ENCODE measurements at regions not wholly inside any gene's neighbourhood (a gene's known extent, or its start where the extent isn't known, plus 50 kb on each side); places are given as distances from the start of the nearest gene placed in this dataset.
"Not testable (repeated sequence)": the region's sequence is repeated elsewhere in the genome, so short reads cannot be mapped to it uniquely, and the experiment has no call there.

DNA sequence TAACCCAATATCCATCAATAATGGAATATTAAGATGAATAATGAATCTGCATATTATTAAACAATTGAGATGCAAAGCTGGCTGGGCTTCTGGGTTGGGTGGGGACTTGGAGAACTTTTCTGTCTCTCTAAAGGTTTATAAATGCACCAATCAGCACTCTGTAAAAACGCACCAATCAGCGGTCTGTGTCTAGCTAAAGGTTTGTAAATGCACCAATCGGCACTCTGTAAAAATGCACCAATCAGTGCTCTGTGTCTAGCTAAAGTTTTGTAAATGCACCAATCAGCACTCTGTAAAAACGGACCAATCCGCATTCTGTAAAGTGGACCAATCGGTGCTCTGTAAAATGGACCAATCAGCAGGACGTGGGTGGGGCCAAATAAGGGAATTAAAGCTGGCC lies 1296.3 kb upstream of the PCDH20 start:
- H3K9me3 ChIP-seq (ENCODE audit: control insufficient read depth, insufficient read depth, low read length); H3K27ac ChIP-seq (ENCODE audit: low read length); H3K4me3 ChIP-seq (ENCODE audit: low read length); DNase-seq (ENCODE audit: low read depth, low spot score); H3K36me3 ChIP-seq (ENCODE audit: control insufficient read depth, insufficient read depth, low read length); H3K4me1 ChIP-seq (ENCODE audit: control insufficient read depth, insufficient read depth, low read length); H3K27me3 ChIP-seq (ENCODE audit: control insufficient read depth, insufficient read depth, low read length): not testable (repeated sequence)
- no CpG with 5 or more reads among the region's 7 CpGs for WGBS (ENCODE audit: insufficient coverage, insufficient read length)

DNA sequence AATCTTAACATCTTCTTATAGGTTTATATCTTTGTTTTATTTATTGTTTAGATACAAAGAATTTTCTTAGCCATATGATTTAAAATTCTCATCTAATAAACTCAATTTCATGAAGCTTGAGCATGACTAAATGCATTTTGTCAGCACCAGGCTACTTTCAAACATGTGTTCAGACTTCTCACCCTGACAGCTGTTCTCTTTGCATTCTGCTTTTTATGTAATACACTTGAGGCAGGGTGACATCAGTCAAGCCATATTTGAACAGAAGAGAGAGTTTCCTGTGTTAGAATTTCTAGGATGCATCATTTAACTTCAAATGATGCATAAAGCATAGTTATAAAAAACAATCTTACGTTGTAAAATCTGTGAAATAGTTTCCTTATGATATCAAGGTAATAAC lies 1295.1 kb upstream of the PCDH20 start:
- Histone ChIP-seq H3K4me3 (ENCODE audit: low read length) (no peak overlapping the region), H3K36me3 (ENCODE audit: control insufficient read depth, insufficient read depth, low read length) (no peaks in the 10 kb centered on the region), H3K9me3 (ENCODE audit: control insufficient read depth, insufficient read depth, low read length) (no peaks in the 10 kb centered on the region), H3K27me3 (ENCODE audit: control insufficient read depth, insufficient read depth, low read length) (no peaks in the 10 kb centered on the region), H3K4me1 (ENCODE audit: control insufficient read depth, insufficient read depth, low read length) (no peaks in the 10 kb centered on the region), H3K27ac (ENCODE audit: low read length) (no peak overlapping the region)
- no CpG with 5 or more reads among the region's 1 CpG for WGBS (ENCODE audit: insufficient coverage, insufficient read length)
- DNase-seq (ENCODE audit: low read depth, low spot score), result no peak

DNA sequence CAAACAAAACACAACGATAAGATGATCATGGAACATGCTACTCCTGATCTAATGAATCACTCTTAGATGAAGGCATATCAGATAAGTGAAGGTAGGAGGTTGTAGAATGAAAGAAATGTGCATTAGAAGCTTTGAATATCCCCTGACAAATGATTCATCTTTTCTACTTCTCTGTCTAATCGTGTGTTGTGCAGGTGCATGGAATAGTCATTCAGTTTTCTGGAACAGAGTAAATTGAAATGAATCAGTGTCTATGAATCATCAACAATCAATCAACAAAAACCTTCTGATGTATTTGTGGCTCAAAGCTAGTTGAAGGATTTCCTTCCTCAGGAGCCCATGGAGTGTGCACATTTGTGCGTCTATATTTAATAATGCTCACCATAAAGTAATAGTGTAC lies 1290.4 kb upstream of the PCDH20 start:
- Histone ChIP-seq H3K4me3 (ENCODE audit: low read length) (no peak overlapping the region), H3K9me3 (ENCODE audit: control insufficient read depth, insufficient read depth, low read length) (no peaks in the 10 kb centered on the region), H3K27ac (ENCODE audit: low read length) (no peak overlapping the region), H3K4me1 (ENCODE audit: control insufficient read depth, insufficient read depth, low read length) (no peaks in the 10 kb centered on the region), H3K36me3 (ENCODE audit: control insufficient read depth, insufficient read depth, low read length) (no peaks in the 10 kb centered on the region), H3K27me3 (ENCODE audit: control insufficient read depth, insufficient read depth, low read length) (no peaks in the 10 kb centered on the region)
- DNase-seq (ENCODE audit: low read depth, low spot score), result no peak
- WGBS (ENCODE audit: insufficient coverage, insufficient read length), result no CpG with 5 or more reads among the region's 3 CpGs

DNA sequence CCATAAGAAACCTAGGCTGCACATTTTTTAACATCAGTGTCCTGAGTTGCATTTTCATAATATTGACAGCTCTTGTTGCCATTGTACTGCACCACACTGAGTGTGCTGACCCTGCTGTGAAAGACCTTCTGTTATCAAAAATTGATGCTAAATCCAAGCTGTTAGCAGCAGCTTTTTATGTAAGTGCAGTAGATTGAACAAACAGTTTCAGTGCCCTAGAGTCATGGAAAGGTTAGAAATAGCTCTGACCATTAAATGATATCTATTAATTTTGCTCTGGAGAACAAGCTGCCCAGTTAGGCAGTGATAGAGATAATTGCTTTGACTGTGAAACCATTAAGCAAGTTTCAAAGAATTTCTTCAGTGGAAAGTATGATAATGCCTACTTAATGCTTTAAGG lies 1289.2 kb upstream of the PCDH20 start:
- no peaks in the 10 kb centered on the region for H3K9me3 ChIP-seq (ENCODE audit: control insufficient read depth, insufficient read depth, low read length)
- H3K27me3 ChIP-seq (ENCODE audit: control insufficient read depth, insufficient read depth, low read length), result no peaks in the 10 kb centered on the region
- DNase-seq (ENCODE audit: low read depth, low spot score), result no peak
- no peak overlapping the region for H3K27ac ChIP-seq (ENCODE audit: low read length)
- H3K4me1 ChIP-seq (ENCODE audit: control insufficient read depth, insufficient read depth, low read length), result no peaks in the 10 kb centered on the region
- H3K36me3 ChIP-seq (ENCODE audit: control insufficient read depth, insufficient read depth, low read length), result no peaks in the 10 kb centered on the region
- H3K4me3 ChIP-seq (ENCODE audit: low read length), result no peak overlapping the region

DNA sequence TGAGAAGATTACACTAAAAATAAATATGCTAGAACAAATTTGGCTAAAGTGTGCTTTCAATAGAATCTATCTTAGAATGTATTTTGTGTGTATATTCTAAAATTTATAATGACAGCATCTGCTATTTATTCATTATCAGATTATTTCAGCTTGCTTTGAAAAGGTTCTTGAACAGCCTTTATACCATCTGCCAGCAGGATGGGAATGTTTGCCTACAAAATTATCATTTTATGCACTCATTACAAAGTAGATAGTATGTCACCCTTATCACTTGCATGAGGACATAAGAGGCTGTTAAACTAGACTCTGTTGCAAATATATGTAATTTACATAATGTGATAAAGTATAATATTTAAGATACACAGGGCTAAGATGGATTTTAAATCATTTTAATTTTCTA lies 1286.9 kb upstream of the PCDH20 start:
- Histone ChIP-seq H3K27ac (ENCODE audit: low read length) (no peak overlapping the region), H3K4me3 (ENCODE audit: low read length) (no peak overlapping the region), H3K9me3 (ENCODE audit: control insufficient read depth, insufficient read depth, low read length) (no peaks in the 10 kb centered on the region), H3K36me3 (ENCODE audit: control insufficient read depth, insufficient read depth, low read length) (no peaks in the 10 kb centered on the region), H3K27me3 (ENCODE audit: control insufficient read depth, insufficient read depth, low read length) (no peaks in the 10 kb centered on the region), H3K4me1 (ENCODE audit: control insufficient read depth, insufficient read depth, low read length) (no peaks in the 10 kb centered on the region)
- DNase-seq (ENCODE audit: low read depth, low spot score), result no peak

DNA sequence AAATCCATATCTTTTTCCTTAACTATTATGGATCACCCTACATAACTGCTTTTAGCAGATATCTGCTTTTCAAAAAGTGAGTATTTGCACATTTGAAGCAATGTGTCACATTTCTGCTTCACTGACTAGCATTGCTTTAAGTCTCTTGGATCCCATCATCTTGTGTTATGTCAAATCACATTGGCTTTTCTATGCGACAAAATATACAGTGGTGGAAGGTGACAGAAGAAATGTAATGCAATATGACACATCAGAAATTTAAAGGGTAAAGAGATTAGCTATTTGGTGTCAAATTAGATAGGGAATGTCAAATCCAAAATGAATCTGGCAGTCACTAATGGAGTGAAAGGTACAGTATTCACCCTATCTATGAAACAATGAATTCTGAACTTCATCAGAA lies 1282.1 kb upstream of the PCDH20 start:
- no peak overlapping the region for H3K27ac ChIP-seq (ENCODE audit: low read length)
- no peaks in the 10 kb centered on the region for H3K27me3 ChIP-seq (ENCODE audit: control insufficient read depth, insufficient read depth, low read length)
- H3K36me3 ChIP-seq (ENCODE audit: control insufficient read depth, insufficient read depth, low read length), result no peaks in the 10 kb centered on the region
- H3K4me1 ChIP-seq (ENCODE audit: control insufficient read depth, insufficient read depth, low read length), result no peaks in the 10 kb centered on the region
- WGBS (ENCODE audit: insufficient coverage, insufficient read length), result no CpG with 5 or more reads among the region's 1 CpG
- no peak overlapping the region for H3K4me3 ChIP-seq (ENCODE audit: low read length)
- no peak for DNase-seq (ENCODE audit: low read depth, low spot score)
- H3K9me3 ChIP-seq (ENCODE audit: control insufficient read depth, insufficient read depth, low read length), result no peaks in the 10 kb centered on the region

DNA sequence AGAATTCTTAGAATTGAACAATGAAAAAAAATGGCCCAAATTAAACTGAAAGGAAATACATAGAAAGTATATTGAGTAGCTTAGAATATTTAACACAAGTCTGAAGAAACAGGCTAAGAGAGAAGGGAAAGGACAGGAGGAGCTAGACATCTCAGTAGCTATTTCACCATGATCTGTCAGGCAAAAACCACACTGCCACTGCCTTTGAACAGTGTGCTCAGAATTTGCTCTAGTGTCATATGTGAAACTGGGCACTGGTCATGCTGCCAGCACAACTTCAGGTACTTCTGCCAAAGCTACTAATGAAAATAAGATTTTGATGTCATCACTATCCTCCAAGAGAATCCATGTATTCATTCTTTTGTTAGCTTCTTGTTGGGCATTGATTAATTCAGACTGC lies 1280.8 kb upstream of the PCDH20 start:
- H3K27ac ChIP-seq (ENCODE audit: low read length), result no peak overlapping the region
- H3K4me1 ChIP-seq (ENCODE audit: control insufficient read depth, insufficient read depth, low read length), result no peaks in the 10 kb centered on the region
- no peaks in the 10 kb centered on the region for H3K27me3 ChIP-seq (ENCODE audit: control insufficient read depth, insufficient read depth, low read length)

DNA sequence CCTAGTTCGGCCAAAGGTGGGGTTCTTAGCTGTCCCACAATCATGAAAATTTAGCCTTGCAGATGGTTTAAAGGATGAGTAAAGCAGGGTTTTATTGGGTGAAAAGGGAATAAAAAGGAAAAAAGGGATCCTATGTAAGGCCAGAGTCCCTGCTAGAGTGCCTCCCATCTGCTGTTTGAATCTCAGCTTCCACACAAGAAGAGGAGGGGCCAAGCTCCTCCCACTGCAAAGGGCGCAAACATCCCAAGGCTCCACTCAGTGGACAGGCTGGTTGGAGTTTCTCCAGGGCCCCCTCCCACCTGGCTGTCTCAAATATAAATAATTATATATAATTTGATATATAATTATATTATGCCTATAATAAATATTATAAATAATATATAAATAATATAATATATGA lies 1272.1 kb upstream of the PCDH20 start:
- Histone ChIP-seq H3K36me3 (ENCODE audit: control insufficient read depth, insufficient read depth, low read length) (no peaks in the 10 kb centered on the region), H3K4me1 (ENCODE audit: control insufficient read depth, insufficient read depth, low read length) (no peaks in the 10 kb centered on the region), H3K4me3 (ENCODE audit: low read length) (no peak overlapping the region), H3K27ac (ENCODE audit: low read length) (no peak overlapping the region), H3K9me3 (ENCODE audit: control insufficient read depth, insufficient read depth, low read length) (no peaks in the 10 kb centered on the region), H3K27me3 (ENCODE audit: control insufficient read depth, insufficient read depth, low read length) (no peaks in the 10 kb centered on the region)
- WGBS (ENCODE audit: insufficient coverage, insufficient read length), result no CpG with 5 or more reads among the region's 2 CpGs
- DNase-seq (ENCODE audit: low read depth, low spot score), result no peak

More for the DNA sequence above, 1280.8 kb upstream of the PCDH20 start:
- no peaks in the 10 kb centered on the region for H3K36me3 ChIP-seq (ENCODE audit: control insufficient read depth, insufficient read depth, low read length)
- H3K9me3 ChIP-seq (ENCODE audit: control insufficient read depth, insufficient read depth, low read length), result no peaks in the 10 kb centered on the region
- no peak overlapping the region for H3K4me3 ChIP-seq (ENCODE audit: low read length)
- DNase-seq (ENCODE audit: low read depth, low spot score), result no peak

DNA sequence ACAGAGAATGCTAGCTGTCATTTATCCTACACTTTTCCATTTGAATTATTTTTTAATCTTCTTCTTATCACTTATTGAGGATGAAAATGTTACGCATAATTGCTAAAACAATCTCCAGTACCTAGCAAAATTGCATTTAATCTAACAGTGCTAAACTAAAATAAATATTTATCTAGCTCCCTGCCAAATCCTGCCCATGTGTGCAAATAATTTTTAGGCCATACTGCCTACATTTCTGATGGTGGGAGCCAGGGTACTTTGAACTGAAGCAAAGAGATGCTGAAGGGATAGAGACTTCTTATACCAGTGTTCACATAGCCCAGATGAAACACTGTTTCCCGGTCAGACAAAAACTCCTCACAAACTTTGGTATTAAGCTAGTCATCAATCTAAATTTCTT lies 1268.7 kb upstream of the PCDH20 start:
- DNase-seq (ENCODE audit: low read depth, low spot score), result no peak
- Histone ChIP-seq H3K27ac (ENCODE audit: low read length) (no peak overlapping the region), H3K9me3 (ENCODE audit: control insufficient read depth, insufficient read depth, low read length) (no peaks in the 10 kb centered on the region), H3K4me1 (ENCODE audit: control insufficient read depth, insufficient read depth, low read length) (no peaks in the 10 kb centered on the region), H3K27me3 (ENCODE audit: control insufficient read depth, insufficient read depth, low read length) (no peaks in the 10 kb centered on the region), H3K36me3 (ENCODE audit: control insufficient read depth, insufficient read depth, low read length) (no peaks in the 10 kb centered on the region), H3K4me3 (ENCODE audit: low read length) (no peak overlapping the region)
- no CpG with 5 or more reads among the region's 2 CpGs for WGBS (ENCODE audit: insufficient coverage, insufficient read length)

DNA sequence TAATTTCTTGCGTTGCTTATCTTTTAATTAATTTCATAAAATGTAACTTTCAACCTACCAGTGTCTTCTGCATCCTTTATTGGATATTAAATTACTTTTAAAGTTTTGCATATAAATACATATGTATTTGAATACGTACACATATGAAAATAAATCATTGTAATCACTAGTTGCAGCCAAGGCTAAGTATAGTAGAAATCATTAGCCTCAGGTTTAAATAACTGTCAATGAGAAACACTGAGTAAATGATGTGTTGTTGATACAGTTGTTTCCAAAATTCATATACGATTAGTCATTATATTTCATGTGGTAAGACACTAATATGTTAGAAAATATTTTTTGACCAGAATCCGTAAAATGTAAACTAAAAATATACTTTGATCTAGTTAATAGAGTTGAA lies 1267.1 kb upstream of the PCDH20 start:
- no peak for DNase-seq (ENCODE audit: low read depth, low spot score)

DNA sequence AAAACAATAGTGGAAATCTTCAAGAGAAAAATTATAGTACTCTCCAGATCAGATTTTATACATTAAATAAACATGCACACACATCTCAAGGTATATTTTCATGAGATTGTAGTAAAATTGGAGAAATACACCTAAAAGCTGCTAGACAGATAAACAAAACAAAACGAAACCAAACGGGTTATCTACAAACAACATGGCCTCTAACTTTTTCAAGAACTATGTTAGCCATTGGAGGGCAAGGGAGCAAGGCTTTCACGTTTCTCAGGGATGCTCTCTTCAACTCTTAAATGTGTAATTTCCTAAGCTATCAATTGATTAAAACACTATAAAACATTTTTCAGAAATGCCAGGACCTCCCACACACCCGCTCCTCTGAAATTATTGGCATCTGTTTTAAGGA lies 1262.4 kb upstream of the PCDH20 start:
- Histone ChIP-seq H3K4me3 (ENCODE audit: low read length) (no peak overlapping the region), H3K4me1 (ENCODE audit: control insufficient read depth, insufficient read depth, low read length) (no peaks in the 10 kb centered on the region), H3K36me3 (ENCODE audit: control insufficient read depth, insufficient read depth, low read length) (no peaks in the 10 kb centered on the region), H3K9me3 (ENCODE audit: control insufficient read depth, insufficient read depth, low read length) (no peaks in the 10 kb centered on the region), H3K27me3 (ENCODE audit: control insufficient read depth, insufficient read depth, low read length) (no peaks in the 10 kb centered on the region), H3K27ac (ENCODE audit: low read length) (no peak overlapping the region)
- DNase-seq (ENCODE audit: low read depth, low spot score), result no peak
- no CpG with 5 or more reads among the region's 4 CpGs for WGBS (ENCODE audit: insufficient coverage, insufficient read length)

More for the DNA sequence above, 1267.1 kb upstream of the PCDH20 start:
- no peak overlapping the region for H3K27ac ChIP-seq (ENCODE audit: low read length)
- no peaks in the 10 kb centered on the region for H3K36me3 ChIP-seq (ENCODE audit: control insufficient read depth, insufficient read depth, low read length)
- no peaks in the 10 kb centered on the region for H3K4me1 ChIP-seq (ENCODE audit: control insufficient read depth, insufficient read depth, low read length)
- no CpG with 5 or more reads among the region's 4 CpGs for WGBS (ENCODE audit: insufficient coverage, insufficient read length)
- no peak overlapping the region for H3K4me3 ChIP-seq (ENCODE audit: low read length)
- no peaks in the 10 kb centered on the region for H3K9me3 ChIP-seq (ENCODE audit: control insufficient read depth, insufficient read depth, low read length)
- H3K27me3 ChIP-seq (ENCODE audit: control insufficient read depth, insufficient read depth, low read length), result no peaks in the 10 kb centered on the region

Measured in iPS DF 6.9 (cell line).